H9 (cell line): ENCODE measurements at regions not wholly inside any gene's neighbourhood (a gene's known extent, or its start where the extent isn't known, plus 50 kb on each side); places are given as distances from the start of the nearest gene placed in this dataset.

Source experiments
- DNase-seq: peaks from one replicate; pipeline ENCODE4 v3.0.0-alpha.2; 2017
- H2AFZ ChIP-seq: one replicate; pipeline ENCODE4 v1.6.1; 2013; ENCODE audit warnings: mild to moderate bottlenecking, low read length, control low read depth, moderate library complexity
- H2AK5ac ChIP-seq: 2 replicates; pipeline ENCODE4 v1.6.1; 2013; ENCODE audit warnings: low read length, control low read depth, mixed read lengths; ENCODE audit not compliant: insufficient read length
- H2BK120ac ChIP-seq: one replicate; pipeline ENCODE4 v1.6.1; 2013; ENCODE audit warnings: low read depth, mild to moderate bottlenecking, low read length, control low read depth, inconsistent platforms; ENCODE audit not compliant: poor library complexity, severe bottlenecking
- H2BK12ac ChIP-seq: 2 replicates; pipeline ENCODE4 v1.6.1; 2013; ENCODE audit warnings: low read length, control low read depth, mixed read lengths, low read depth; ENCODE audit not compliant: insufficient read length
- H2BK15ac ChIP-seq: 2 replicates; pipeline ENCODE4 v1.6.1; 2013; ENCODE audit warnings: low read depth, low read length, control low read depth
- H2BK20ac ChIP-seq: one replicate; pipeline ENCODE4 v1.6.1; 2013; ENCODE audit warnings: low read depth, mild to moderate bottlenecking, low read length, control low read depth, inconsistent platforms; ENCODE audit not compliant: poor library complexity, severe bottlenecking
- H2BK5ac ChIP-seq: 2 replicates; pipeline ENCODE4 v1.6.1; 2013; ENCODE audit warnings: low read length, control low read depth, mixed read lengths; ENCODE audit not compliant: insufficient read length
- H3K14ac ChIP-seq: 2 replicates; pipeline ENCODE4 v1.6.1; 2013; ENCODE audit warnings: low read length, control low read depth; ENCODE audit not compliant: insufficient read depth
- H3K18ac ChIP-seq: 2 replicates; pipeline ENCODE4 v1.6.1; 2013; ENCODE audit warnings: low read depth, mild to moderate bottlenecking, mixed read lengths, low read length, control low read depth; ENCODE audit not compliant: insufficient read length
- H3K23ac ChIP-seq: 2 replicates; pipeline ENCODE4 v1.6.1; 2013; ENCODE audit warnings: low read length, control low read depth, mixed read lengths, low read depth; ENCODE audit not compliant: insufficient read length
- H3K23me2 ChIP-seq: 2 replicates; pipeline ENCODE4 v1.6.1; 2013; ENCODE audit warnings: low read depth, mild to moderate bottlenecking, mixed read lengths, low read length, control low read depth; ENCODE audit not compliant: insufficient read length, poor library complexity, severe bottlenecking
- H3K27ac ChIP-seq: 2 replicates; pipeline ENCODE4 v1.5.1; 2013; ENCODE audit warnings: low read length, control low read depth, mixed read lengths, low read depth; ENCODE audit not compliant: insufficient read length
- H3K27me3 ChIP-seq: 2 replicates; pipeline ENCODE4 v1.6.1; 2013; ENCODE audit warnings: low read length, control low read depth, inconsistent platforms; ENCODE audit not compliant: insufficient read depth
- H3K4ac ChIP-seq: 2 replicates; pipeline ENCODE4 v1.6.1; 2013; ENCODE audit warnings: low read depth, mild to moderate bottlenecking, control low read depth, inconsistent platforms, low read length, moderate library complexity
- H3K4me1 ChIP-seq: 2 replicates; pipeline ENCODE4 v1.6.1; 2013; ENCODE audit warnings: low read length, control low read depth, inconsistent platforms; ENCODE audit not compliant: insufficient read depth
- H3K4me2 ChIP-seq: 2 replicates; pipeline ENCODE4 v1.6.1; 2013; ENCODE audit warnings: low read length, control low read depth, mixed read lengths; ENCODE audit not compliant: insufficient read length, insufficient read depth
- H3K56ac ChIP-seq: 2 replicates; pipeline ENCODE4 v1.6.1; 2013; ENCODE audit warnings: low read depth, mild to moderate bottlenecking, mixed read lengths, low read length, control low read depth; ENCODE audit not compliant: insufficient read length
- H3K79me1 ChIP-seq: 2 replicates; pipeline ENCODE4 v1.6.1; 2013; ENCODE audit warnings: low read depth, mild to moderate bottlenecking, moderate library complexity, low read length, control low read depth, inconsistent platforms; ENCODE audit not compliant: insufficient read depth, poor library complexity, severe bottlenecking
- H3K79me2 ChIP-seq: 2 replicates; pipeline ENCODE4 v1.6.1; 2013; ENCODE audit warnings: low read length, control low read depth, inconsistent platforms; ENCODE audit not compliant: insufficient read depth
- H3K9ac ChIP-seq: 2 replicates; pipeline ENCODE4 v1.6.1; 2013; ENCODE audit warnings: low read length, control low read depth, mixed read lengths; ENCODE audit not compliant: insufficient read length; ENCODE audit errors: extremely low read depth
- H3K9me3 ChIP-seq: one replicate; pipeline ENCODE4 v1.6.1; 2013; ENCODE audit warnings: low read depth, low read length, inconsistent platforms; ENCODE audit not compliant: control insufficient read depth
- H3T11ph ChIP-seq: one replicate; pipeline ENCODE4 v1.6.1; 2013; ENCODE audit warnings: mild to moderate bottlenecking, low read length, control low read depth, inconsistent platforms
- H4K20me1 ChIP-seq: one replicate; pipeline ENCODE4 v1.6.1; 2013; ENCODE audit not compliant: control insufficient read depth, insufficient read length, insufficient read depth
- H4K5ac ChIP-seq: 2 replicates; pipeline ENCODE4 v1.6.1; 2013; ENCODE audit warnings: low read depth, mild to moderate bottlenecking, mixed read lengths, low read length, control low read depth; ENCODE audit not compliant: insufficient read length
- H4K8ac ChIP-seq: replicated peaks from 2 replicates; pipeline ENCODE4 v1.6.1; 2013; ENCODE audit warnings: low read length, control low read depth, mixed read lengths, low read depth; ENCODE audit not compliant: insufficient read length
- H4K91ac ChIP-seq: 2 replicates; pipeline ENCODE4 v1.6.1; 2013; ENCODE audit warnings: low read depth, mild to moderate bottlenecking, moderate library complexity, mixed read lengths, low read length, control low read depth; ENCODE audit not compliant: insufficient read length
- H3K27ac Mint-ChIP-seq, 3 experiments: 2 replicates in 2 of 3; 3 replicates in 1 of 3; pipeline ENCODE4 v1.8.0; 2020 to 2021; ENCODE audit warnings: mixed read lengths in 3 of 3, mild to moderate bottlenecking in 1 of 3, moderate library complexity in 1 of 3
- H3K27me3 Mint-ChIP-seq: 2 replicates; pipeline ENCODE4 v1.8.0; 2021; ENCODE audit warnings: low read depth, mild to moderate bottlenecking, moderate library complexity, mixed read lengths
- H3K36me3 Mint-ChIP-seq, 3 experiments: 2 replicates in 2 of 3; 3 replicates in 1 of 3; pipeline ENCODE4 v1.8.0; 2020 to 2021; ENCODE audit warnings: low read depth in 3 of 3, mixed read lengths in 3 of 3; ENCODE audit not compliant: insufficient read depth in 1 of 3
- H3K4me1 Mint-ChIP-seq, 2 experiments: 2 replicates each; pipeline ENCODE4 v1.8.0; 2020; ENCODE audit warnings: mixed read lengths in 2 of 2
- H3K4me3 Mint-ChIP-seq, 2 experiments: 2 replicates in 1 of 2; 3 replicates in 1 of 2; pipeline ENCODE4 v1.8.0; 2020 to 2021; ENCODE audit warnings: mild to moderate bottlenecking in 2 of 2, mixed read lengths in 2 of 2, moderate library complexity in 1 of 2
- H3K9me3 Mint-ChIP-seq, 2 experiments: 2 replicates in 1 of 2; 3 replicates in 1 of 2; pipeline ENCODE4 v1.8.0; 2020; ENCODE audit warnings: mild to moderate bottlenecking in 2 of 2, mixed read lengths in 2 of 2, moderate library complexity in 1 of 2
- CTCF ChIP-seq: fragments of 200-600 bp; sonication (generic); conservative IDR thresholded peaks from 3 replicates; pipeline ENCODE4 v1.8.0; 2021; ENCODE audit warnings: antibody characterized with exemption, mild to moderate bottlenecking
- WGBS: extraction: QIAGEN DNeasy Blood & Tissue Kit; methylation state at CpG from one replicate; pipeline ENCODE4 v1.1.7; 2013; ENCODE audit warnings: missing lambda C conversion rate, low lambda C conversion rate, mixed read lengths; ENCODE audit not compliant: insufficient read length; ENCODE audit errors: extremely low coverage; 5-methylcytosine and 5-hydroxymethylcytosine counted together

- peaks cover 0 to 5% of the 10 kb centered on the region in 2 experiments; a peak in 1 of 4 replicates for H3K4me1 Mint-ChIP-seq
- H3K36me3 Mint-ChIP-seq = no peaks in the 10 kb centered on the region
- TF ChIP-seq CTCF = no peak
- H3K18ac ChIP-seq = no peak overlapping the region
- H3K9me3 Mint-ChIP-seq = no peaks in the 10 kb centered on the region; a peak in 1 of 5 replicates
- no peak overlapping the region for H2BK15ac ChIP-seq
- no peak for DNase-seq
- no peak overlapping the region for H2BK5ac ChIP-seq
- H3K9me3 ChIP-seq = no peaks in the 10 kb centered on the region
- H3K27ac ChIP-seq = no peak overlapping the region
- no peak overlapping the region for H3K23ac ChIP-seq
- no peak overlapping the region for H4K91ac ChIP-seq
- H2AK5ac ChIP-seq = no peak overlapping the region
- H3K4ac ChIP-seq = no peak overlapping the region
- no peaks in the 10 kb centered on the region for H3K23me2 ChIP-seq
- H2BK12ac ChIP-seq = no peak overlapping the region
- H3K4me1 ChIP-seq = no peaks in the 10 kb centered on the region; the same call in 1 of the 2 replicates
- H3K27me3 ChIP-seq = no peaks in the 10 kb centered on the region
- no peaks in the 10 kb centered on the region for H4K20me1 ChIP-seq
- no peaks in the 10 kb centered on the region for H3K79me2 ChIP-seq
- no peak overlapping the region for H3K27ac Mint-ChIP-seq
- no peak overlapping the region for H4K8ac ChIP-seq
- no peak overlapping the region for H3K4me3 Mint-ChIP-seq
- WGBS = no CpG with 5 or more reads among the region's 8 CpGs
- no peaks in the 10 kb centered on the region for H3K79me1 ChIP-seq
- no peak overlapping the region for H3K56ac ChIP-seq
- H3K27me3 Mint-ChIP-seq = no peaks in the 10 kb centered on the region; the same call in 1 of the 2 replicates
- no peak overlapping the region for H2AFZ ChIP-seq
- no peak overlapping the region for H3T11ph ChIP-seq
- H2BK20ac ChIP-seq = no peak overlapping the region
- H2BK120ac ChIP-seq = no peak overlapping the region
- H3K4me2 ChIP-seq = no peak overlapping the region
- no peak overlapping the region for H4K5ac ChIP-seq
- no peak overlapping the region for H3K14ac ChIP-seq
- H3K9ac ChIP-seq = no peak overlapping the region
These were observed 73.9 kb upstream of the SPAG17 start for GRCh38 chr1:118258975-118259374.
